ENCODE measurements at regions not wholly inside any gene's neighbourhood (a gene's known extent, or its start where the extent isn't known, plus 50 kb on each side); places are given as distances from the start of the nearest gene placed in this dataset.

GRCh38 chr2:160927324-160927723 is 232.9 kb upstream of the TANK start:
- H3K36me3 ChIP-seq (ENCODE audit: control insufficient read depth, insufficient read depth, low read length) = no peaks in the 10 kb centered on the region
- H3K4me3 ChIP-seq (ENCODE audit: low read depth, low read length) = no peak overlapping the region
- BruUV-seq (replicated peaks) = no TSS peak
- no peak for DNase-seq
- no peaks in the 10 kb centered on the region for H3K9me3 ChIP-seq
- no peaks in the 10 kb centered on the region for H3K27me3 Mint-ChIP-seq (ENCODE audit: insufficient read depth, unreplicated experiment)
- ChIA-PET CTCF (interaction anchor here (1.0 kb wide), 1 partner anchor 8 kb away, joined by 3 read pairs; no protein-coding TSS in a partner anchor), POLR2A (no interaction called here)
- H3K4me1 ChIP-seq = peaks cover 7% of the 10 kb centered on the region; the same call in 1 of the 2 replicates
- TF ChIP-seq, protein P1, sequence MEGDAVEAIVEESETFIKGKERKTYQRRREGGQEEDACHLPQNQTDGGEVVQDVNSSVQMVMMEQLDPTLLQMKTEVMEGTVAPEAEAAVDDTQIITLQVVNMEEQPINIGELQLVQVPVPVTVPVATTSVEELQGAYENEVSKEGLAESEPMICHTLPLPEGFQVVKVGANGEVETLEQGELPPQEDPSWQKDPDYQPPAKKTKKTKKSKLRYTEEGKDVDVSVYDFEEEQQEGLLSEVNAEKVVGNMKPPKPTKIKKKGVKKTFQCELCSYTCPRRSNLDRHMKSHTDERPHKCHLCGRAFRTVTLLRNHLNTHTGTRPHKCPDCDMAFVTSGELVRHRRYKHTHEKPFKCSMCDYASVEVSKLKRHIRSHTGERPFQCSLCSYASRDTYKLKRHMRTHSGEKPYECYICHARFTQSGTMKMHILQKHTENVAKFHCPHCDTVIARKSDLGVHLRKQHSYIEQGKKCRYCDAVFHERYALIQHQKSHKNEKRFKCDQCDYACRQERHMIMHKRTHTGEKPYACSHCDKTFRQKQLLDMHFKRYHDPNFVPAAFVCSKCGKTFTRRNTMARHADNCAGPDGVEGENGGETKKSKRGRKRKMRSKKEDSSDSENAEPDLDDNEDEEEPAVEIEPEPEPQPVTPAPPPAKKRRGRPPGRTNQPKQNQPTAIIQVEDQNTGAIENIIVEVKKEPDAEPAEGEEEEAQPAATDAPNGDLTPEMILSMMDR (IDR thresholded peaks at IDR 0.05; ENCODE audit: insufficient read depth in 1 of 2, low read depth in 1 of 2, low read length in 1 of 2, severe bottlenecking in 1 of 2, unreplicated experiment in 1 of 2) = no peak
- intact Hi-C loops (cut with micrococcal nuclease; ENCODE audit: unreplicated experiment) = no loop called here
- H3K36me3 Mint-ChIP-seq (ENCODE audit: insufficient read depth, unreplicated experiment) = no peaks in the 10 kb centered on the region
- H3K27me3 ChIP-seq (replicated peaks; ENCODE audit: control insufficient read depth, insufficient read depth, low read length) = no peaks in the 10 kb centered on the region
- no peaks in the 10 kb centered on the region for H3K4me1 Mint-ChIP-seq (ENCODE audit: low read depth, unreplicated experiment)
- peaks cover 10% of the 10 kb centered on the region for H3K9me3 Mint-ChIP-seq (ENCODE audit: unreplicated experiment)
- H3K4me3 Mint-ChIP-seq (ENCODE audit: unreplicated experiment) = no peak overlapping the region
- H3K27ac Mint-ChIP-seq (ENCODE audit: unreplicated experiment) = no peak overlapping the region

GRCh38 chr2:160928854-160929301 is 231.3 kb upstream of the TANK start:
- POLR2A ChIA-PET = no interaction called here
- CTCF ChIA-PET = no interaction called here
- intact Hi-C loops (cut with micrococcal nuclease; ENCODE audit: unreplicated experiment) = no loop called here
- Histone ChIP-seq H3K4me1 (peaks cover 13% of the 10 kb centered on the region; the same call in 1 of the 2 replicates), H3K9me3 (no peaks in the 10 kb centered on the region), H3K4me3 (ENCODE audit: low read depth, low read length) (no peak overlapping the region), H3K36me3 (ENCODE audit: control insufficient read depth, insufficient read depth, low read length) (no peaks in the 10 kb centered on the region), H3K27me3 (replicated peaks; ENCODE audit: control insufficient read depth, insufficient read depth, low read length) (no peaks in the 10 kb centered on the region)
- Mint-ChIP-seq H3K27me3 (ENCODE audit: insufficient read depth, unreplicated experiment) (no peaks in the 10 kb centered on the region), H3K27ac (ENCODE audit: unreplicated experiment) (no peak overlapping the region), H3K9me3 (ENCODE audit: unreplicated experiment) (peaks cover 10% of the 10 kb centered on the region), H3K4me3 (ENCODE audit: unreplicated experiment) (no peak overlapping the region), H3K36me3 (ENCODE audit: insufficient read depth, unreplicated experiment) (no peaks in the 10 kb centered on the region), H3K4me1 (ENCODE audit: low read depth, unreplicated experiment) (peaks cover 7% of the 10 kb centered on the region)
- BruUV-seq (replicated peaks) = no TSS peak
- DNase-seq = no peak
- TF ChIP-seq, protein P1 (IDR thresholded peaks at IDR 0.05; ENCODE audit: insufficient read depth in 1 of 2, low read depth in 1 of 2, low read length in 1 of 2, severe bottlenecking in 1 of 2, unreplicated experiment in 1 of 2) = no peak

- H3K36me3 ChIP-seq (ENCODE audit: control insufficient read depth, insufficient read depth, low read length) = no peaks in the 10 kb centered on the region
- DNase-seq = no peak
- H3K9me3 ChIP-seq = no peaks in the 10 kb centered on the region
- no peaks in the 10 kb centered on the region for H3K27me3 Mint-ChIP-seq (ENCODE audit: insufficient read depth, unreplicated experiment)
- H3K4me1 ChIP-seq = 0 out of 2 replicates have a peak, but pooled peaks cover 9% of the 10 kb centered on the region
- H3K9me3 Mint-ChIP-seq (ENCODE audit: unreplicated experiment) = peaks cover 10% of the 10 kb centered on the region
- no TSS peak for BruUV-seq (replicated peaks)
- peaks cover 7% of the 10 kb centered on the region for H3K4me1 Mint-ChIP-seq (ENCODE audit: low read depth, unreplicated experiment)
- H3K27ac Mint-ChIP-seq (ENCODE audit: unreplicated experiment) = no peak overlapping the region
- H3K4me3 Mint-ChIP-seq (ENCODE audit: unreplicated experiment) = no peak overlapping the region
- intact Hi-C loops (cut with micrococcal nuclease; ENCODE audit: unreplicated experiment) = no loop called here
- ChIA-PET CTCF (no interaction called here), POLR2A (no interaction called here)
- TF ChIP-seq, protein P1 (IDR thresholded peaks at IDR 0.05; ENCODE audit: insufficient read depth in 1 of 2, low read depth in 1 of 2, low read length in 1 of 2, severe bottlenecking in 1 of 2, unreplicated experiment in 1 of 2) = no peak
- no peak overlapping the region for H3K4me3 ChIP-seq (ENCODE audit: low read depth, low read length)
- H3K36me3 Mint-ChIP-seq (ENCODE audit: insufficient read depth, unreplicated experiment) = no peaks in the 10 kb centered on the region
- H3K27me3 ChIP-seq (replicated peaks; ENCODE audit: control insufficient read depth, insufficient read depth, low read length) = no peaks in the 10 kb centered on the region
Observed at GRCh38 chr2:160931531-160931930, 228.7 kb upstream of the TANK start.
